ENCODE measurements at regions not wholly inside any gene's neighbourhood (a gene's known extent, or its start where the extent isn't known, plus 50 kb on each side); places are given as distances from the start of the nearest gene placed in this dataset.

GRCh38 chr5:61653807-61654580 lies 321.9 kb downstream of the ZSWIM6 start:
- DNase-seq = no peak

GRCh38 chr5:61654876-61655275 lies 322.8 kb downstream of the ZSWIM6 start:
- DNase-seq = no peak

GRCh38 chr5:61657010-61657409 lies 325.0 kb downstream of the ZSWIM6 start:
- DNase-seq = no peak

- DNase-seq = no peak
These were observed 325.6 kb downstream of the ZSWIM6 start for GRCh38 chr5:61657686-61658085.

- DNase-seq = peak; percentile 70
These were observed 326.5 kb downstream of the ZSWIM6 start for GRCh38 chr5:61658592-61659008.

GRCh38 chr5:61659221-61659696 lies 327.2 kb downstream of the ZSWIM6 start:
- no peak for DNase-seq

- DNase-seq = no peak
These were observed 330.6 kb downstream of the ZSWIM6 start for GRCh38 chr5:61662670-61663069.

- no peak for DNase-seq
These were observed 334.1 kb downstream of the ZSWIM6 start for GRCh38 chr5:61666064-61666621.

GRCh38 chr5:61667525-61668218 lies 335.6 kb downstream of the ZSWIM6 start:
- DNase-seq = no peak

GRCh38 chr5:61669531-61669930 lies 337.5 kb downstream of the ZSWIM6 start:
- DNase-seq = no peak

GRCh38 chr5:61670941-61671340 lies 338.9 kb downstream of the ZSWIM6 start:
- DNase-seq = peak; percentile 69

- DNase-seq = peak; percentile 22
These were observed 341.1 kb downstream of the ZSWIM6 start for GRCh38 chr5:61673007-61673735.

- DNase-seq = no peak
These were observed 342.3 kb downstream of the ZSWIM6 start for GRCh38 chr5:61674378-61674777.

GRCh38 chr5:61675015-61675692 lies 343.1 kb downstream of the ZSWIM6 start:
- DNase-seq = no peak

GRCh38 chr5:61677220-61677619 lies 345.2 kb downstream of the ZSWIM6 start:
- no peak for DNase-seq

- DNase-seq = no peak
These were observed 346.9 kb downstream of the ZSWIM6 start for GRCh38 chr5:61678966-61679365.

GRCh38 chr5:61679562-61679961 lies 347.5 kb downstream of the ZSWIM6 start:
- no peak for DNase-seq

GRCh38 chr5:61680247-61680646 lies 348.2 kb downstream of the ZSWIM6 start:
- DNase-seq = no peak

- no peak for DNase-seq
These were observed 351.1 kb downstream of the ZSWIM6 start for GRCh38 chr5:61683148-61683547.

GRCh38 chr5:61683926-61684325 lies 351.9 kb downstream of the ZSWIM6 start:
- no peak for DNase-seq

GRCh38 chr5:61686491-61687257 lies 354.6 kb downstream of the ZSWIM6 start:
- DNase-seq = no peak

GRCh38 chr5:61687371-61687770 lies 355.3 kb downstream of the ZSWIM6 start:
- DNase-seq = no peak

Data from NCI-H774 (cell line).